ENCODE measurements at regions not wholly inside any gene's neighbourhood (a gene's known extent, or its start where the extent isn't known, plus 50 kb on each side); places are given as distances from the start of the nearest gene placed in this dataset.

DNA sequence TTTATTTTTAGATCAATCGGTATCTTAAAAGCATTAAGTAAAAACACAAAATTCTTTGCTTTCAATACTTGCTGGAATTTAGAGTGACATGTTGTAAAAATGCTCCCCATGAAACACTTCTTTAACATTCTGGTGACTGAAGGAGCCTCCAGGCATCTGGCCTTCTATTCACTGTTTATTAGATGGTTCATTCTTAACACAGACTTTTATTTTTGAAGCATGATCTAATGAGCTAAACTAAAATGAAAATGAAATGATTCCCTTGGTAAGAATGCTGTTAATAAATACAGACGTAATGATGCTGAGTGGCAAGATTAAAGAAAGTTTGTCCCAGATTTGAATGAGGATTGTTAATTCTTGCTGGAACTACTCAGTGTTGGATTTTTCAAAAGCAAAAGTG, 698.4 kb downstream of the TENT5A start:
- no peaks in the 10 kb centered on the region for H3K4me1 ChIP-seq (ENCODE audit: control insufficient read depth, insufficient read depth, low read length)
- CTCF ChIA-PET = interaction anchor here (0.7 to 1.3 kb wide), 4 partner anchors 14 to 24 kb away, joined by 3 to 5 read pairs (median 3); no protein-coding TSS in a partner anchor
- no peak overlapping the region for H3K4me3 ChIP-seq (ENCODE audit: low read depth, low read length)
- TF ChIP-seq ZFP69B (tag by site-specific recombination; IDR thresholded peaks at IDR 0.05) = no peak
- TF ChIP-seq ZNF514 (tag by site-specific recombination; IDR thresholded peaks at IDR 0.05) = no peak
- TF ChIP-seq, protein P1, sequence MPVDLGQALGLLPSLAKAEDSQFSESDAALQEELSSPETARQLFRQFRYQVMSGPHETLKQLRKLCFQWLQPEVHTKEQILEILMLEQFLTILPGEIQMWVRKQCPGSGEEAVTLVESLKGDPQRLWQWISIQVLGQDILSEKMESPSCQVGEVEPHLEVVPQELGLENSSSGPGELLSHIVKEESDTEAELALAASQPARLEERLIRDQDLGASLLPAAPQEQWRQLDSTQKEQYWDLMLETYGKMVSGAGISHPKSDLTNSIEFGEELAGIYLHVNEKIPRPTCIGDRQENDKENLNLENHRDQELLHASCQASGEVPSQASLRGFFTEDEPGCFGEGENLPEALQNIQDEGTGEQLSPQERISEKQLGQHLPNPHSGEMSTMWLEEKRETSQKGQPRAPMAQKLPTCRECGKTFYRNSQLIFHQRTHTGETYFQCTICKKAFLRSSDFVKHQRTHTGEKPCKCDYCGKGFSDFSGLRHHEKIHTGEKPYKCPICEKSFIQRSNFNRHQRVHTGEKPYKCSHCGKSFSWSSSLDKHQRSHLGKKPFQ (tag by site-specific recombination; IDR thresholded peaks at IDR 0.05) = no peak
- TF ChIP-seq, protein P2, sequence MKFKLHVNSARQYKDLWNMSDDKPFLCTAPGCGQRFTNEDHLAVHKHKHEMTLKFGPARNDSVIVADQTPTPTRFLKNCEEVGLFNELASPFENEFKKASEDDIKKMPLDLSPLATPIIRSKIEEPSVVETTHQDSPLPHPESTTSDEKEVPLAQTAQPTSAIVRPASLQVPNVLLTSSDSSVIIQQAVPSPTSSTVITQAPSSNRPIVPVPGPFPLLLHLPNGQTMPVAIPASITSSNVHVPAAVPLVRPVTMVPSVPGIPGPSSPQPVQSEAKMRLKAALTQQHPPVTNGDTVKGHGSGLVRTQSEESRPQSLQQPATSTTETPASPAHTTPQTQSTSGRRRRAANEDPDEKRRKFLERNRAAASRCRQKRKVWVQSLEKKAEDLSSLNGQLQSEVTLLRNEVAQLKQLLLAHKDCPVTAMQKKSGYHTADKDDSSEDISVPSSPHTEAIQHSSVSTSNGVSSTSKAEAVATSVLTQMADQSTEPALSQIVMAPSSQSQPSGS (tag by site-specific recombination; IDR thresholded peaks at IDR 0.05; ENCODE audit: low read depth) = no peak
- TF ChIP-seq, protein P3, sequence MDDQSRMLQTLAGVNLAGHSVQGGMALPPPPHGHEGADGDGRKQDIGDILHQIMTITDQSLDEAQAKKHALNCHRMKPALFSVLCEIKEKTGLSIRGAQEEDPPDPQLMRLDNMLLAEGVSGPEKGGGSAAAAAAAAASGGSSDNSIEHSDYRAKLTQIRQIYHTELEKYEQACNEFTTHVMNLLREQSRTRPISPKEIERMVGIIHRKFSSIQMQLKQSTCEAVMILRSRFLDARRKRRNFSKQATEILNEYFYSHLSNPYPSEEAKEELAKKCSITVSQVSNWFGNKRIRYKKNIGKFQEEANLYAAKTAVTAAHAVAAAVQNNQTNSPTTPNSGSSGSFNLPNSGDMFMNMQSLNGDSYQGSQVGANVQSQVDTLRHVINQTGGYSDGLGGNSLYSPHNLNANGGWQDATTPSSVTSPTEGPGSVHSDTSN (CRISPR knock-in tag; IDR thresholded peaks at IDR 0.05) = no peak
- no peak for TF ChIP-seq ZNF324 (tag by site-specific recombination; IDR thresholded peaks at IDR 0.05)
- TF ChIP-seq, protein P4, sequence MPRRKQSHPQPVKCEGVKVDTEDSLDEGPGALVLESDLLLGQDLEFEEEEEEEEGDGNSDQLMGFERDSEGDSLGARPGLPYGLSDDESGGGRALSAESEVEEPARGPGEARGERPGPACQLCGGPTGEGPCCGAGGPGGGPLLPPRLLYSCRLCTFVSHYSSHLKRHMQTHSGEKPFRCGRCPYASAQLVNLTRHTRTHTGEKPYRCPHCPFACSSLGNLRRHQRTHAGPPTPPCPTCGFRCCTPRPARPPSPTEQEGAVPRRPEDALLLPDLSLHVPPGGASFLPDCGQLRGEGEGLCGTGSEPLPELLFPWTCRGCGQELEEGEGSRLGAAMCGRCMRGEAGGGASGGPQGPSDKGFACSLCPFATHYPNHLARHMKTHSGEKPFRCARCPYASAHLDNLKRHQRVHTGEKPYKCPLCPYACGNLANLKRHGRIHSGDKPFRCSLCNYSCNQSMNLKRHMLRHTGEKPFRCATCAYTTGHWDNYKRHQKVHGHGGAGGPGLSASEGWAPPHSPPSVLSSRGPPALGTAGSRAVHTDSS (tag by site-specific recombination; IDR thresholded peaks at IDR 0.05) = no peak
- no peak for TF ChIP-seq ZBTB1 (tag by site-specific recombination; IDR thresholded peaks at IDR 0.05)
- no peak for TF ChIP-seq ZNF112 (tag by site-specific recombination; IDR thresholded peaks at IDR 0.05)
- no peak for TF ChIP-seq ZNF561 (tag by site-specific recombination; IDR thresholded peaks at IDR 0.05; ENCODE audit: borderline replicate concordance)
- no peak for TF ChIP-seq ZNF138 (tag by site-specific recombination; IDR thresholded peaks at IDR 0.05; ENCODE audit: borderline replicate concordance)
- TF ChIP-seq, protein P5, sequence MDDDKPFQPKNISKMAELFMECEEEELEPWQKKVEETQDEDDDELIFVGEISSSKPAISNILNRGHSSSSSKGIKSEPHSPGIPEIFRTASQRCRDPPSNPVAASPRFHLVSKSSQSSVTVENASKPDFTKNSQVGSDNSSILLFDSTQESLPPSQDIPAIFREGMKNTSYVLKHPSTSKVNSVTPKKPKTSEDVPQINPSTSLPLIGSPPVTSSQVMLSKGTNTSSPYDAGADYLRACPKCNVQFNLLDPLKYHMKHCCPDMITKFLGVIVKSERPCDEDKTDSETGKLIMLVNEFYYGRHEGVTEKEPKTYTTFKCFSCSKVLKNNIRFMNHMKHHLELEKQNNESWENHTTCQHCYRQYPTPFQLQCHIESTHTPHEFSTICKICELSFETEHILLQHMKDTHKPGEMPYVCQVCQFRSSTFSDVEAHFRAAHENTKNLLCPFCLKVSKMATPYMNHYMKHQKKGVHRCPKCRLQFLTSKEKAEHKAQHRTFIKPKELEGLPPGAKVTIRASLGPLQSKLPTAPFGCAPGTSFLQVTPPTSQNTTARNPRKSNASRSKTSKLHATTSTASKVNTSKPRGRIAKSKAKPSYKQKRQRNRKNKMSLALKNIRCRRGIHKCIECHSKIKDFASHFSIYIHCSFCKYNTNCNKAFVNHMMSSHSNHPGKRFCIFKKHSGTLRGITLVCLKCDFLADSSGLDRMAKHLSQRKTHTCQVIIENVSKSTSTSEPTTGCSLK (tag by site-specific recombination; IDR thresholded peaks at IDR 0.05) = no peak
- no peak for TF ChIP-seq ZNF621 (tag by site-specific recombination; IDR thresholded peaks at IDR 0.05)
- TF ChIP-seq ZNF660 (tag by site-specific recombination; IDR thresholded peaks at IDR 0.05) = no peak
- no peak for TF ChIP-seq ZNF394 (tag by site-specific recombination; IDR thresholded peaks at IDR 0.05; ENCODE audit: borderline replicate concordance)
- no peak for TF ChIP-seq ZNF76 (tag by site-specific recombination; IDR thresholded peaks at IDR 0.05; ENCODE audit: borderline replicate concordance, low read depth)
- H3K36me3 ChIP-seq (ENCODE audit: control insufficient read depth in 2 of 2, insufficient read depth in 1 of 2, low read length in 2 of 2) = no peaks in the 10 kb centered on the region
- no peaks in the 10 kb centered on the region for H3K9me3 ChIP-seq (ENCODE audit: control insufficient read depth, insufficient read depth, low read depth, low read length)
- no peak overlapping the region for H3K27ac ChIP-seq (ENCODE audit: extremely low read depth, low read depth, low read length)
- POLR2A ChIA-PET = no interaction called here

DNA sequence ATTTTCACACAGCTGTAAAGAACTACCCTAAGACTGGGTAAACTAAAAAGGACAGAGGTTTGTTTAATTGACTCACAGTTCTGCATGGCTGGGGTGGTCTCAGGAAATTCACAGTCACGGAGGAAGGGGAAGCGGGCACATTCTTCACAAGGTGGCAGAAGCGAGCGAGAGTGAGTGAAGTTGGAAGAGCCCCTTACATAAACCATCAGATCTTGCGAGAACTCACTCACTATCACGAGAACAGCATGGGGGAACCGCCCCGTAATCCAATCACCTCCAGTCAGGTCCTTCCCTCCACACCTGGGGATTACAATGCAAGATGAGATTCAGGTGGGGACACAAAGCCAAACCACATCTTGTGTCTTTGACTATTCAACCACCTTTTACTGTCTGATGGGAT, 700.5 kb downstream of the TENT5A start:
- H3K4me3 ChIP-seq (ENCODE audit: low read depth, low read length) = no peak overlapping the region
- POLR2A ChIA-PET = no interaction called here
- TF ChIP-seq, protein P6, sequence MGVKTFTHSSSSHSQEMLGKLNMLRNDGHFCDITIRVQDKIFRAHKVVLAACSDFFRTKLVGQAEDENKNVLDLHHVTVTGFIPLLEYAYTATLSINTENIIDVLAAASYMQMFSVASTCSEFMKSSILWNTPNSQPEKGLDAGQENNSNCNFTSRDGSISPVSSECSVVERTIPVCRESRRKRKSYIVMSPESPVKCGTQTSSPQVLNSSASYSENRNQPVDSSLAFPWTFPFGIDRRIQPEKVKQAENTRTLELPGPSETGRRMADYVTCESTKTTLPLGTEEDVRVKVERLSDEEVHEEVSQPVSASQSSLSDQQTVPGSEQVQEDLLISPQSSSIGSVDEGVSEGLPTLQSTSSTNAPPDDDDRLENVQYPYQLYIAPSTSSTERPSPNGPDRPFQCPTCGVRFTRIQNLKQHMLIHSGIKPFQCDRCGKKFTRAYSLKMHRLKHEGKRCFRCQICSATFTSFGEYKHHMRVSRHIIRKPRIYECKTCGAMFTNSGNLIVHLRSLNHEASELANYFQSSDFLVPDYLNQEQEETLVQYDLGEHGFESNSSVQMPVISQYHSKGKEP (tag by site-specific recombination; IDR thresholded peaks at IDR 0.05) = no peak
- TF ChIP-seq RBAK (tag by site-specific recombination; IDR thresholded peaks at IDR 0.05) (no peak), ZNF610 (tag by site-specific recombination; IDR thresholded peaks at IDR 0.05; ENCODE audit: borderline replicate concordance) (no peak), SALL2 (tag by site-specific recombination; IDR thresholded peaks at IDR 0.05; ENCODE audit: borderline replicate concordance) (no peak)
- TF ChIP-seq, protein P7, sequence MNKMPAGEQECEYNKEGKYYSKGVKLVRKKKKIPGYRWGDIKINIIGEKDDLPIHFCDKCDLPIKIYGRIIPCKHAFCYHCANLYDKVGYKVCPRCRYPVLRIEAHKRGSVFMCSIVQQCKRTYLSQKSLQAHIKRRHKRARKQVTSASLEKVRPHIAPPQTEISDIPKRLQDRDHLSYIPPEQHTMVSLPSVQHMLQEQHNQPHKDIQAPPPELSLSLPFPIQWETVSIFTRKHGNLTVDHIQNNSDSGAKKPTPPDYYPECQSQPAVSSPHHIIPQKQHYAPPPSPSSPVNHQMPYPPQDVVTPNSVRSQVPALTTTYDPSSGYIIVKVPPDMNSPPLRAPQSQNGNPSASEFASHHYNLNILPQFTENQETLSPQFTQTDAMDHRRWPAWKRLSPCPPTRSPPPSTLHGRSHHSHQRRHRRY (tag by site-specific recombination; IDR thresholded peaks at IDR 0.05) = no peak

More for the DNA sequence above, 700.5 kb downstream of the TENT5A start:
- Histone ChIP-seq H3K4me1 (ENCODE audit: control insufficient read depth, insufficient read depth, low read length) (no peaks in the 10 kb centered on the region), H3K27ac (ENCODE audit: extremely low read depth, low read depth, low read length) (no peak overlapping the region), H3K36me3 (ENCODE audit: control insufficient read depth in 2 of 2, insufficient read depth in 1 of 2, low read length in 2 of 2) (no peaks in the 10 kb centered on the region), H3K9me3 (ENCODE audit: control insufficient read depth, insufficient read depth, low read depth, low read length) (no peaks in the 10 kb centered on the region)
- CTCF ChIA-PET = no interaction called here
